Body of pancreas (tissue), 4 donors: ENCODE measurements at regions not wholly inside any gene's neighbourhood (a gene's known extent, or its start where the extent isn't known, plus 50 kb on each side); places are given as distances from the start of the nearest gene placed in this dataset.

Experiments used
- POLR2A ChIP-seq, 3 donors: fragments of 450-650 bp; IDR thresholded peaks; one replicate each; pipeline ENCODE4 v1.6.1; 2016; ENCODE audit warnings: antibody characterized with exemption in 3 of 3, mild to moderate bottlenecking in 2 of 3
- TF ChIP-seq, protein P1 (sequence below), 7 experiments: fragments of 450-650 bp in 4 of 7; fragments of 200-600 bp in 3 of 7; sonication (generic) in 3 of 7; IDR thresholded peaks; one replicate each; pipeline ENCODE4 v1.5.1; 2016 to 2019; ENCODE audit warnings: antibody characterized with exemption in 7 of 7

- TF ChIP-seq POLR2A (IDR thresholded peaks at IDR 0.05) = no peak
- TF ChIP-seq, protein P1, sequence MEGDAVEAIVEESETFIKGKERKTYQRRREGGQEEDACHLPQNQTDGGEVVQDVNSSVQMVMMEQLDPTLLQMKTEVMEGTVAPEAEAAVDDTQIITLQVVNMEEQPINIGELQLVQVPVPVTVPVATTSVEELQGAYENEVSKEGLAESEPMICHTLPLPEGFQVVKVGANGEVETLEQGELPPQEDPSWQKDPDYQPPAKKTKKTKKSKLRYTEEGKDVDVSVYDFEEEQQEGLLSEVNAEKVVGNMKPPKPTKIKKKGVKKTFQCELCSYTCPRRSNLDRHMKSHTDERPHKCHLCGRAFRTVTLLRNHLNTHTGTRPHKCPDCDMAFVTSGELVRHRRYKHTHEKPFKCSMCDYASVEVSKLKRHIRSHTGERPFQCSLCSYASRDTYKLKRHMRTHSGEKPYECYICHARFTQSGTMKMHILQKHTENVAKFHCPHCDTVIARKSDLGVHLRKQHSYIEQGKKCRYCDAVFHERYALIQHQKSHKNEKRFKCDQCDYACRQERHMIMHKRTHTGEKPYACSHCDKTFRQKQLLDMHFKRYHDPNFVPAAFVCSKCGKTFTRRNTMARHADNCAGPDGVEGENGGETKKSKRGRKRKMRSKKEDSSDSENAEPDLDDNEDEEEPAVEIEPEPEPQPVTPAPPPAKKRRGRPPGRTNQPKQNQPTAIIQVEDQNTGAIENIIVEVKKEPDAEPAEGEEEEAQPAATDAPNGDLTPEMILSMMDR (IDR thresholded peaks at IDR 0.05) = no peak
These were observed 87.7 kb upstream of the CHST15 start for GRCh38 chr10:124180947-124181549.
